IMR-90 (cell line): ENCODE measurements at regions not wholly inside any gene's neighbourhood (a gene's known extent, or its start where the extent isn't known, plus 50 kb on each side); places are given as distances from the start of the nearest gene placed in this dataset.

Experiments used
- ATAC-seq: fragments of 200-7000 bp; cut with Tn5 transposase; 2 replicates; pipeline ENCODE4 v1.9.1; 2020; ENCODE audit warnings: low read depth, mild to moderate bottlenecking, moderate library complexity
- BruUV-seq: library from RNA; stranded (reverse); fragments of 400-500 nt; replicated peaks from 2 replicates; lab custom pipeline; 2021; lab: Mats Ljungman, UMichigan
- CTCF ChIA-PET: fragments of 300-600 bp; formaldehyde crosslinking; extraction: SDS; loops from one replicate; lab custom pipeline; 2021; ENCODE audit warnings: antibody characterized with exemption; lab: Yijun Ruan, JAX
- POLR2A ChIA-PET: fragments of 300-600 bp; sonication (Branson Sonifier 250); formaldehyde crosslinking; loops from one replicate; lab custom pipeline; 2022; ENCODE audit warnings: antibody characterized with exemption; ENCODE audit not compliant: unreplicated experiment; lab: Charles Lee
- DNase-seq: peaks from one replicate; pipeline ENCODE4 v3.0.0; 2013
- H2AFZ ChIP-seq: replicated peaks from 2 replicates; pipeline ENCODE3; 2013; ENCODE audit warnings: low read length, mild to moderate bottlenecking; ENCODE audit not compliant: poor library complexity
- H2AK5ac ChIP-seq: 2 replicates; pipeline ENCODE4 v1.6.1; 2013; ENCODE audit warnings: low read depth, low read length, inconsistent platforms
- H2AK9ac ChIP-seq: replicated peaks from 2 replicates; pipeline ENCODE3; 2013; ENCODE audit warnings: mild to moderate bottlenecking, low read depth, low read length, moderate library complexity; ENCODE audit not compliant: poor library complexity
- H2BK120ac ChIP-seq: 2 replicates; pipeline ENCODE4 v1.6.1; 2013; ENCODE audit warnings: low read depth, low read length, inconsistent platforms
- H2BK15ac ChIP-seq: 3 replicates; pipeline ENCODE4 v1.6.1; 2013; ENCODE audit warnings: low read depth, low read length, inconsistent platforms
- H2BK20ac ChIP-seq: 2 replicates; pipeline ENCODE4 v1.6.1; 2013; ENCODE audit warnings: low read depth, mild to moderate bottlenecking, inconsistent platforms, low read length, moderate library complexity
- H2BK5ac ChIP-seq: 2 replicates; pipeline ENCODE4 v1.6.1; 2013; ENCODE audit warnings: mild to moderate bottlenecking, low read depth, low read length, inconsistent platforms; ENCODE audit not compliant: poor library complexity, severe bottlenecking
- H3K14ac ChIP-seq: replicated peaks from 2 replicates; pipeline ENCODE4 v1.6.1; 2013; ENCODE audit warnings: low read depth, low read length, inconsistent platforms
- H3K18ac ChIP-seq: 2 replicates; pipeline ENCODE4 v1.6.1; 2013; ENCODE audit warnings: low read depth, low read length, control low read depth
- H3K23ac ChIP-seq: 2 replicates; pipeline ENCODE4 v1.6.1; 2013; ENCODE audit warnings: low read depth, low read length, inconsistent platforms
- H3K27ac ChIP-seq: 2 replicates; pipeline ENCODE4 v1.5.1; 2013; ENCODE audit warnings: mild to moderate bottlenecking, control low read depth, low read length; ENCODE audit not compliant: insufficient read depth
- H3K27me3 ChIP-seq: 2 replicates; pipeline ENCODE4 v1.6.1; 2013; ENCODE audit warnings: low read length; ENCODE audit not compliant: control insufficient read depth, insufficient read depth
- H3K36me3 ChIP-seq: 2 replicates; pipeline ENCODE4 v1.6.1; 2013; ENCODE audit warnings: low read length, mixed read lengths; ENCODE audit not compliant: control insufficient read depth, insufficient read depth
- H3K4ac ChIP-seq: 2 replicates; pipeline ENCODE4 v1.6.1; 2013; ENCODE audit warnings: low read depth, low read length, inconsistent platforms
- H3K4me1 ChIP-seq: 2 replicates; pipeline ENCODE4 v1.6.1; 2013; ENCODE audit warnings: low read length, mixed read lengths; ENCODE audit not compliant: control insufficient read depth, insufficient read depth
- H3K4me2 ChIP-seq: 2 replicates; pipeline ENCODE4 v1.6.1; 2013; ENCODE audit warnings: low read depth, mild to moderate bottlenecking, control low read depth, low read length, moderate library complexity
- H3K4me3 ChIP-seq: 2 replicates; pipeline ENCODE4 v1.5.1; 2013; ENCODE audit warnings: low read depth, mild to moderate bottlenecking, control low read depth, low read length, moderate library complexity; ENCODE audit not compliant: insufficient read depth
- H3K56ac ChIP-seq: 2 replicates; pipeline ENCODE4 v1.6.1; 2013; ENCODE audit warnings: low read length, inconsistent platforms; ENCODE audit not compliant: insufficient read depth; ENCODE audit errors: extremely low read depth
- H3K79me1 ChIP-seq, 2 experiments: 2 replicates each; pipeline ENCODE4 v1.6.1; 2013; ENCODE audit warnings: low read length in 2 of 2, inconsistent platforms in 1 of 2, low read depth in 1 of 2
- H3K9ac ChIP-seq: 2 replicates; pipeline ENCODE4 v1.6.1; 2013; ENCODE audit warnings: low read depth, low read length, control low read depth
- H3K9me1 ChIP-seq: 2 replicates; pipeline ENCODE4 v1.6.1; 2013; ENCODE audit warnings: low read length, inconsistent platforms; ENCODE audit not compliant: insufficient read depth
- H3K9me3 ChIP-seq: 2 replicates; pipeline ENCODE4 v1.6.1; 2013; ENCODE audit warnings: low read length; ENCODE audit not compliant: control insufficient read depth, insufficient read depth
- H4K20me1 ChIP-seq: 2 replicates; pipeline ENCODE4 v1.6.1; 2013; ENCODE audit warnings: low read length, inconsistent platforms; ENCODE audit not compliant: insufficient read depth
- H4K5ac ChIP-seq: 2 replicates; pipeline ENCODE4 v1.6.1; 2013; ENCODE audit warnings: mild to moderate bottlenecking, low read depth, low read length, control low read depth
- H4K8ac ChIP-seq, 2 experiments: 2 replicates each; pipeline ENCODE4 v1.6.1; 2013; ENCODE audit warnings: low read depth in 2 of 2, low read length in 2 of 2, control low read depth in 1 of 2, inconsistent platforms in 1 of 2
- H4K91ac ChIP-seq: 2 replicates; pipeline ENCODE4 v1.6.1; 2013; ENCODE audit warnings: low read depth, low read length, inconsistent platforms; ENCODE audit not compliant: insufficient read depth
- BHLHE40 ChIP-seq: fragments of 150-350 bp; IDR thresholded peaks from 2 replicates; pipeline ENCODE4 v1.6.1; 2016; ENCODE audit warnings: mild to moderate bottlenecking, low read depth, low read length
- CEBPB ChIP-seq: IDR thresholded peaks from 2 replicates; pipeline ENCODE4 v1.6.1; 2012; ENCODE audit warnings: low read depth, low read length, improper control_type of control experiment
- CHD1 ChIP-seq: IDR thresholded peaks from 2 replicates; pipeline ENCODE4 v1.6.1; 2012; ENCODE audit warnings: low read depth, low read length, improper control_type of control experiment
- ELK1 ChIP-seq: fragments of 150-350 bp; IDR thresholded peaks from 2 replicates; pipeline ENCODE4 v1.6.1; 2016; ENCODE audit warnings: low read depth, mild to moderate bottlenecking, low read length, moderate library complexity, borderline replicate concordance
- FOS ChIP-seq: fragments of 150-350 bp; IDR thresholded peaks from 2 replicates; pipeline ENCODE4 v1.6.1; 2016; ENCODE audit warnings: low read depth, low read length
- MAFK ChIP-seq: IDR thresholded peaks from 2 replicates; pipeline ENCODE4 v1.6.1; 2012; ENCODE audit warnings: low read depth, low read length, improper control_type of control experiment
- MAZ ChIP-seq: IDR thresholded peaks from 2 replicates; pipeline ENCODE4 v1.6.1; 2012; ENCODE audit warnings: low read depth, mild to moderate bottlenecking, low read length, improper control_type of control experiment, moderate library complexity, borderline replicate concordance
- MXI1 ChIP-seq: IDR thresholded peaks from 2 replicates; pipeline ENCODE4 v1.6.1; 2012; ENCODE audit warnings: low read depth, mild to moderate bottlenecking, low read length, moderate library complexity, borderline replicate concordance
- NFE2L2 ChIP-seq: fragments of 150-350 bp; IDR thresholded peaks from 2 replicates; pipeline ENCODE4 v1.6.1; 2016; ENCODE audit warnings: low read depth, mild to moderate bottlenecking, low read length
- POLR2A ChIP-seq: IDR thresholded peaks from 2 replicates; pipeline ENCODE4 v1.6.1; 2012; ENCODE audit warnings: mild to moderate bottlenecking, low read depth, low read length
- RAD21 ChIP-seq: IDR thresholded peaks from 2 replicates; pipeline ENCODE4 v1.6.1; 2012; ENCODE audit warnings: low read length, improper control_type of control experiment
- RCOR1 ChIP-seq: IDR thresholded peaks from 2 replicates; pipeline ENCODE4 v1.6.1; 2012; ENCODE audit warnings: mild to moderate bottlenecking, low read length, improper control_type of control experiment; ENCODE audit not compliant: insufficient replicate concordance
- USF2 ChIP-seq: fragments of 150-350 bp; IDR thresholded peaks from 2 replicates; pipeline ENCODE4 v1.6.1; 2017; ENCODE audit warnings: mild to moderate bottlenecking, antibody characterized with exemption, low read length, low read depth
- dilution Hi-C: fragments of 300-500 bp; cut with HindIII; formaldehyde crosslinking; loops from one replicate; pipeline ENCODE4 v1.14.3; 2018; ENCODE audit warnings: low sequenced_read_pairs; ENCODE audit not compliant: unreplicated experiment
- in situ Hi-C: fragments of 300-500 bp; cut with MboI; formaldehyde crosslinking; loops from 3 replicates; pipeline ENCODE4 v1.14.3; 2019; ENCODE audit warnings: low sequenced_read_pairs, inconsistent platforms, mixed read lengths
- intact Hi-C: fragments of 100-400 bp; cut with micrococcal nuclease; formaldehyde crosslinking; loops from 2 replicates; pipeline ENCODE4 v1.10.0; 2022

GRCh38 chr3:64998317-64998716 lies 310.5 kb upstream of the ADAMTS9 start:
- no peak overlapping the region for H4K8ac ChIP-seq
- H3K18ac ChIP-seq: no peak overlapping the region
- H3K9me1 ChIP-seq: no peaks in the 10 kb centered on the region
- H3K27me3 ChIP-seq: 0 out of 2 replicates have a peak, but pooled peaks cover 2% of the 10 kb centered on the region
- no peak for TF ChIP-seq MAFK
- TF ChIP-seq USF2: no peak
- no peak for TF ChIP-seq FOS
- TF ChIP-seq MXI1: no peak
- no peak for TF ChIP-seq CHD1
- TF ChIP-seq RCOR1: no peak
- no peak for TF ChIP-seq BHLHE40
- no peak for TF ChIP-seq ELK1
- no peak for TF ChIP-seq RAD21
- TF ChIP-seq NFE2L2: no peak
- no peak for TF ChIP-seq POLR2A
- no peak for TF ChIP-seq CEBPB
- no peak for TF ChIP-seq MAZ
- no peak overlapping the region for H2BK15ac ChIP-seq
- DNase-seq (no peak), ATAC-seq (no peak)
- H3K56ac ChIP-seq: no peak overlapping the region
- no peaks in the 10 kb centered on the region for H3K9me3 ChIP-seq
- no peaks in the 10 kb centered on the region for H3K79me1 ChIP-seq
- CTCF ChIA-PET: interaction anchor here (0.7 kb wide), 1 partner anchor 29 kb away, joined by 4 read pairs; no protein-coding TSS in a partner anchor
- no peak overlapping the region for H3K4me3 ChIP-seq
- H2BK20ac ChIP-seq: no peak overlapping the region
- in situ Hi-C loops (no loop called here), intact Hi-C loops (no loop called here), dilution Hi-C loops (no loop called here)
- no peak overlapping the region for H2AK5ac ChIP-seq
- H3K23ac ChIP-seq: no peak overlapping the region
- no peak overlapping the region for H3K14ac ChIP-seq
- H3K9ac ChIP-seq: no peak overlapping the region
- H2BK5ac ChIP-seq: no peak overlapping the region
- no peak overlapping the region for H2AK9ac ChIP-seq
- H4K91ac ChIP-seq: no peak overlapping the region
- no peak overlapping the region for H2BK120ac ChIP-seq
- no peak overlapping the region for H3K4ac ChIP-seq
- BruUV-seq: no TSS peak
- no peaks in the 10 kb centered on the region for H4K20me1 ChIP-seq
- H3K27ac ChIP-seq: no peak overlapping the region
- POLR2A ChIA-PET: no interaction called here
- no peak overlapping the region for H4K5ac ChIP-seq
- no peak overlapping the region for H3K4me2 ChIP-seq
- H3K36me3 ChIP-seq: no peaks in the 10 kb centered on the region
- no peaks in the 10 kb centered on the region; the same call in 1 of the 2 replicates for H3K4me1 ChIP-seq
- H2AFZ ChIP-seq: no peak overlapping the region
